ENCODE measurements at regions not wholly inside any gene's neighbourhood (a gene's known extent, or its start where the extent isn't known, plus 50 kb on each side); places are given as distances from the start of the nearest gene placed in this dataset.

- Histone ChIP-seq H3K4me3 (ENCODE audit: low read depth in 1 of 2, low read length in 2 of 2) (no peak overlapping the region), H3K36me3 (ENCODE audit: control insufficient read depth in 2 of 2, insufficient read depth in 2 of 2, low read length in 1 of 2) (no peaks in the 10 kb centered on the region), H3K4me1 (ENCODE audit: control insufficient read depth in 2 of 2, insufficient read depth in 2 of 2, low read length in 1 of 2) (no peaks in the 10 kb centered on the region), H3K27me3 (ENCODE audit: control insufficient read depth in 1 of 2, insufficient read depth in 2 of 2, low read length in 2 of 2) (no peaks in the 10 kb centered on the region), H3K9me3 (ENCODE audit: control insufficient read depth in 2 of 2, insufficient read depth in 1 of 2, low read depth in 1 of 2, low read length in 1 of 2) (no peaks in the 10 kb centered on the region), H3K27ac (ENCODE audit: low read depth in 2 of 2, low read length in 1 of 2) (no peak overlapping the region)
- WGBS, 2 donors = 77 to 81% methylated on average over 5 of the region's 5 CpGs
Observed at GRCh38 chr5:68368311-68369022, 152.9 kb downstream of the PIK3R1 start.

DNA sequence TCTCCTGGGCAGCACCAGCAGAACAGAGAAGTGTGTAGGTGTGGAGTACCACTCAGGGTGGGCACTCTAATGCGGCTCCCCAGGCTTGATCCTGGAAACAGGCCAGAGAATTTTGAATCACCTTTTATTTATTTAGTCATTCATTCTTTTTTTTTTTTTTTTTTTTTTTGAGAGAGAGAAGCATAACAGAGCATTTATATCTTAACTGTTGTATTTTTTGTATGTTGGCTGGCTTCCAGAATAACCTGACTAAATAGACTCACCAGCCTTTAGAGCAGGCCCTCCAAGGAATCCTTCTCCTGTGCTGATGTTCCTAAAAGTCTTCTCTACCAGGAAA, 153.4 kb downstream of the PIK3R1 start:
- no peaks in the 10 kb centered on the region for H3K4me1 ChIP-seq (ENCODE audit: control insufficient read depth in 2 of 2, insufficient read depth in 2 of 2, low read length in 1 of 2)
- no peaks in the 10 kb centered on the region for H3K27me3 ChIP-seq (ENCODE audit: control insufficient read depth in 1 of 2, insufficient read depth in 2 of 2, low read length in 2 of 2)
- WGBS, 2 donors = 25 to 40% methylated on average over 1 of the region's 1 CpG
- H3K36me3 ChIP-seq (ENCODE audit: control insufficient read depth in 2 of 2, insufficient read depth in 2 of 2, low read length in 1 of 2) = no peaks in the 10 kb centered on the region
- no peak overlapping the region for H3K27ac ChIP-seq (ENCODE audit: low read depth in 2 of 2, low read length in 1 of 2)
- H3K9me3 ChIP-seq (ENCODE audit: control insufficient read depth in 2 of 2, insufficient read depth in 1 of 2, low read depth in 1 of 2, low read length in 1 of 2) = no peaks in the 10 kb centered on the region
- no peak overlapping the region for H3K4me3 ChIP-seq (ENCODE audit: low read depth in 1 of 2, low read length in 2 of 2)

GRCh38 chr5:68369457-68370125, 154.0 kb downstream of the PIK3R1 start:
- H3K27ac ChIP-seq (ENCODE audit: low read depth in 2 of 2, low read length in 1 of 2) = no peak overlapping the region
- H3K36me3 ChIP-seq (ENCODE audit: control insufficient read depth in 2 of 2, insufficient read depth in 2 of 2, low read length in 1 of 2) = no peaks in the 10 kb centered on the region
- H3K4me1 ChIP-seq (ENCODE audit: control insufficient read depth in 2 of 2, insufficient read depth in 2 of 2, low read length in 1 of 2) = no peaks in the 10 kb centered on the region
- H3K27me3 ChIP-seq (ENCODE audit: control insufficient read depth in 1 of 2, insufficient read depth in 2 of 2, low read length in 2 of 2) = no peaks in the 10 kb centered on the region
- 71 to 73% methylated on average over 7 of the region's 7 CpGs for WGBS, 2 donors
- no peak overlapping the region for H3K4me3 ChIP-seq (ENCODE audit: low read depth in 1 of 2, low read length in 2 of 2)
- H3K9me3 ChIP-seq (ENCODE audit: control insufficient read depth in 2 of 2, insufficient read depth in 1 of 2, low read depth in 1 of 2, low read length in 1 of 2) = no peaks in the 10 kb centered on the region

DNA sequence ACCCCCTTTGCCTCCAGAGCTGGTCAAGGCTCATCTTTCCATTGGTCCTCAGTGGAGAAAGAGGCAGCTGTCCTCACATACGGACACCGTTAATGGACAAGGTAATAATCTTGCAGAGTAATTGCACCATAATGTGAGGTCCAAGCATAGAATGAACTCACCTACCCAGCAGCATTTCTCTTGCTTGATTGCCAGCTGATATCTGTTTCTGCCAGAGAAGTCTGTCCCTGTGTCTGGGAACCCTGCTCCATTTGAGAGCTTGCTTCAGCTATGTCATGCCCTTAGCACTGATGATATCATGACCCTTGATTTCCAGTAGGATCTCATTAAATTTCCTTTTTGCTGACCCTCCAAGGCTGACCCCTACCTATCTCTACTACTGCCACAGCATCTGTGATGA, 154.6 kb downstream of the PIK3R1 start:
- no peak overlapping the region for H3K27ac ChIP-seq (ENCODE audit: low read depth in 2 of 2, low read length in 1 of 2)
- H3K4me1 ChIP-seq (ENCODE audit: control insufficient read depth in 2 of 2, insufficient read depth in 2 of 2, low read length in 1 of 2) = no peaks in the 10 kb centered on the region
- 97 to 100% methylated on average over 2 of the region's 2 CpGs for WGBS, 2 donors
- H3K9me3 ChIP-seq (ENCODE audit: control insufficient read depth in 2 of 2, insufficient read depth in 1 of 2, low read depth in 1 of 2, low read length in 1 of 2) = no peaks in the 10 kb centered on the region
- H3K27me3 ChIP-seq (ENCODE audit: control insufficient read depth in 1 of 2, insufficient read depth in 2 of 2, low read length in 2 of 2) = no peaks in the 10 kb centered on the region
- no peaks in the 10 kb centered on the region for H3K36me3 ChIP-seq (ENCODE audit: control insufficient read depth in 2 of 2, insufficient read depth in 2 of 2, low read length in 1 of 2)
- H3K4me3 ChIP-seq (ENCODE audit: low read depth in 1 of 2, low read length in 2 of 2) = no peak overlapping the region

DNA sequence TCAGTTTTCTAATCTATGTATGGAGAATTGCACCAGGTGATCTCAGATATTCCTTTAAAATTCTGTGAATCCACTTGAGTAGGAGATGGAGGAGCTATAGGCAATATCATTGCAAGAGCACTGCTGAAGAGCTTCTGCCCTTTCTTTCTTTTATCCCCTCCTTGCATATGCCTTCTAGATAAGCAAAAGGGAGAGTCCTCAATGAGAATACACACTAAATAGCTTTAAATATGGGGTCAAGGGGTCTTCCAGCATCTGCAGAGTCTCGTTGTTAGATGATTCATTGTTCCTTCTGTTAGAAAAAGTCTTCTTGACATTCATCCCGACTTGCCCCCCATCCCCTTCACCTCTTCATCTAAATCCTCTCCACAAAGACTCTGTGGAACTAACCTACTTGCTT, 156.1 kb downstream of the PIK3R1 start:
- Histone ChIP-seq H3K4me3 (ENCODE audit: low read depth in 1 of 2, low read length in 2 of 2) (no peak overlapping the region), H3K27me3 (ENCODE audit: control insufficient read depth in 1 of 2, insufficient read depth in 2 of 2, low read length in 2 of 2) (no peaks in the 10 kb centered on the region), H3K36me3 (ENCODE audit: control insufficient read depth in 2 of 2, insufficient read depth in 2 of 2, low read length in 1 of 2) (no peaks in the 10 kb centered on the region), H3K27ac (ENCODE audit: low read depth in 2 of 2, low read length in 1 of 2) (no peak overlapping the region), H3K9me3 (ENCODE audit: control insufficient read depth in 2 of 2, insufficient read depth in 1 of 2, low read depth in 1 of 2, low read length in 1 of 2) (no peaks in the 10 kb centered on the region), H3K4me1 (ENCODE audit: control insufficient read depth in 2 of 2, insufficient read depth in 2 of 2, low read length in 1 of 2) (no peaks in the 10 kb centered on the region)
- WGBS, 2 donors = 76 to 78% methylated on average over 2 of the region's 2 CpGs

- Histone ChIP-seq H3K9me3 (ENCODE audit: control insufficient read depth in 2 of 2, insufficient read depth in 1 of 2, low read depth in 1 of 2, low read length in 1 of 2) (no peaks in the 10 kb centered on the region), H3K27me3 (ENCODE audit: control insufficient read depth in 1 of 2, insufficient read depth in 2 of 2, low read length in 2 of 2) (no peaks in the 10 kb centered on the region), H3K27ac (ENCODE audit: low read depth in 2 of 2, low read length in 1 of 2) (no peak overlapping the region), H3K4me3 (ENCODE audit: low read depth in 1 of 2, low read length in 2 of 2) (no peak overlapping the region), H3K36me3 (ENCODE audit: control insufficient read depth in 2 of 2, insufficient read depth in 2 of 2, low read length in 1 of 2) (no peaks in the 10 kb centered on the region), H3K4me1 (ENCODE audit: control insufficient read depth in 2 of 2, insufficient read depth in 2 of 2, low read length in 1 of 2) (no peaks in the 10 kb centered on the region)
- 88 to 90% methylated on average over 1 of the region's 1 CpG for WGBS, 2 donors
Observed at GRCh38 chr5:68372161-68372560, 156.6 kb downstream of the PIK3R1 start.

- H3K9me3 ChIP-seq (ENCODE audit: control insufficient read depth in 2 of 2, insufficient read depth in 1 of 2, low read depth in 1 of 2, low read length in 1 of 2) = no peaks in the 10 kb centered on the region
- no peaks in the 10 kb centered on the region for H3K27me3 ChIP-seq (ENCODE audit: control insufficient read depth in 1 of 2, insufficient read depth in 2 of 2, low read length in 2 of 2)
- no peak overlapping the region for H3K27ac ChIP-seq (ENCODE audit: low read depth in 2 of 2, low read length in 1 of 2)
- H3K4me1 ChIP-seq (ENCODE audit: control insufficient read depth in 2 of 2, insufficient read depth in 2 of 2, low read length in 1 of 2) = no peaks in the 10 kb centered on the region
- WGBS, 2 donors = 91 to 98% methylated on average over 2 of the region's 2 CpGs
- H3K4me3 ChIP-seq (ENCODE audit: low read depth in 1 of 2, low read length in 2 of 2) = no peak overlapping the region
- H3K36me3 ChIP-seq (ENCODE audit: control insufficient read depth in 2 of 2, insufficient read depth in 2 of 2, low read length in 1 of 2) = no peaks in the 10 kb centered on the region
Observed at GRCh38 chr5:68373050-68373449, 157.5 kb downstream of the PIK3R1 start.

- H3K36me3 ChIP-seq (ENCODE audit: control insufficient read depth in 2 of 2, insufficient read depth in 2 of 2, low read length in 1 of 2) = no peaks in the 10 kb centered on the region
- no peaks in the 10 kb centered on the region for H3K9me3 ChIP-seq (ENCODE audit: control insufficient read depth in 2 of 2, insufficient read depth in 1 of 2, low read depth in 1 of 2, low read length in 1 of 2)
- no peaks in the 10 kb centered on the region for H3K27me3 ChIP-seq (ENCODE audit: control insufficient read depth in 1 of 2, insufficient read depth in 2 of 2, low read length in 2 of 2)
- H3K4me1 ChIP-seq (ENCODE audit: control insufficient read depth in 2 of 2, insufficient read depth in 2 of 2, low read length in 1 of 2) = no peaks in the 10 kb centered on the region
- no peak overlapping the region for H3K4me3 ChIP-seq (ENCODE audit: low read depth in 1 of 2, low read length in 2 of 2)
- H3K27ac ChIP-seq (ENCODE audit: low read depth in 2 of 2, low read length in 1 of 2) = no peak overlapping the region
- 67 to 68% methylated on average over 1 of the region's 1 CpG for WGBS, 2 donors
Observed at GRCh38 chr5:68374796-68375518, 159.4 kb downstream of the PIK3R1 start.

GRCh38 chr5:68375540-68375939, 160.0 kb downstream of the PIK3R1 start:
- H3K36me3 ChIP-seq (ENCODE audit: control insufficient read depth in 2 of 2, insufficient read depth in 2 of 2, low read length in 1 of 2) = no peaks in the 10 kb centered on the region
- no peak overlapping the region for H3K4me3 ChIP-seq (ENCODE audit: low read depth in 1 of 2, low read length in 2 of 2)
- no peaks in the 10 kb centered on the region for H3K27me3 ChIP-seq (ENCODE audit: control insufficient read depth in 1 of 2, insufficient read depth in 2 of 2, low read length in 2 of 2)
- H3K4me1 ChIP-seq (ENCODE audit: control insufficient read depth in 2 of 2, insufficient read depth in 2 of 2, low read length in 1 of 2) = peaks cover 0 to 2% of the 10 kb centered on the region in 2 donors
- H3K9me3 ChIP-seq (ENCODE audit: control insufficient read depth in 2 of 2, insufficient read depth in 1 of 2, low read depth in 1 of 2, low read length in 1 of 2) = no peaks in the 10 kb centered on the region
- H3K27ac ChIP-seq (ENCODE audit: low read depth in 2 of 2, low read length in 1 of 2) = peak overlapping the region in 1 of 2 donors; percentile 1
- 53 to 66% methylated on average over 3 of the region's 3 CpGs for WGBS, 2 donors

All from esophagus (tissue), 2 donors.